ENCODE measurements at regions not wholly inside any gene's neighbourhood (a gene's known extent, or its start where the extent isn't known, plus 50 kb on each side); places are given as distances from the start of the nearest gene placed in this dataset.

GRCh38 chr13:90020536-90021070 is 1326.9 kb upstream of the MIR17HG start:
- DNase-seq (ENCODE audit: low read depth, low spot score) (no peak), ATAC-seq (no peak)
- Histone ChIP-seq H3K79me2 (ENCODE audit: insufficient read depth, low read length) (no peaks in the 10 kb centered on the region), H3K9me3 (ENCODE audit: control insufficient read depth in 1 of 2, insufficient read depth in 1 of 2, low read depth in 1 of 2, low read length in 2 of 2) (no peaks in the 10 kb centered on the region; a peak in 3 of 4 replicates), H3K4me3 (replicated peaks in 1 of 2; ENCODE audit: low read depth in 1 of 2, low read length in 2 of 2) (no peak overlapping the region), H3K9ac (ENCODE audit: low read length) (no peak overlapping the region), H3K27ac (ENCODE audit: low read depth, low read length) (no peak overlapping the region), H4K20me1 (ENCODE audit: insufficient read depth) (no peaks in the 10 kb centered on the region), H3K9me2 (ENCODE audit: insufficient read depth) (no peaks in the 10 kb centered on the region), H3K36me3 (ENCODE audit: control insufficient read depth in 1 of 2, insufficient read depth in 2 of 2, low read length in 2 of 2) (no peaks in the 10 kb centered on the region), H3K27me3 (ENCODE audit: insufficient read depth, low read length) (no peaks in the 10 kb centered on the region), H3K4me1 (ENCODE audit: control insufficient read depth in 1 of 2, insufficient read depth in 2 of 2, low read length in 2 of 2) (no peaks in the 10 kb centered on the region), H3K4me2 (ENCODE audit: low read length) (no peak overlapping the region), H2AFZ (ENCODE audit: low read depth, low read length, poor library complexity, severe bottlenecking) (no peak overlapping the region)
- CTCF ChIA-PET: no interaction called here
- POLR2A ChIA-PET: no interaction called here
- BruUV-seq (replicated peaks): no TSS peak
- intact Hi-C loops (cut with micrococcal nuclease): no loop called here
- RAD21 ChIA-PET (ENCODE audit: low non-redundant PET in 1 of 2, low total read pairs in 2 of 2, uncharacterized antibody in 2 of 2, unreplicated experiment in 2 of 2): no interaction called here
- TF ChIP-seq, protein P1, sequence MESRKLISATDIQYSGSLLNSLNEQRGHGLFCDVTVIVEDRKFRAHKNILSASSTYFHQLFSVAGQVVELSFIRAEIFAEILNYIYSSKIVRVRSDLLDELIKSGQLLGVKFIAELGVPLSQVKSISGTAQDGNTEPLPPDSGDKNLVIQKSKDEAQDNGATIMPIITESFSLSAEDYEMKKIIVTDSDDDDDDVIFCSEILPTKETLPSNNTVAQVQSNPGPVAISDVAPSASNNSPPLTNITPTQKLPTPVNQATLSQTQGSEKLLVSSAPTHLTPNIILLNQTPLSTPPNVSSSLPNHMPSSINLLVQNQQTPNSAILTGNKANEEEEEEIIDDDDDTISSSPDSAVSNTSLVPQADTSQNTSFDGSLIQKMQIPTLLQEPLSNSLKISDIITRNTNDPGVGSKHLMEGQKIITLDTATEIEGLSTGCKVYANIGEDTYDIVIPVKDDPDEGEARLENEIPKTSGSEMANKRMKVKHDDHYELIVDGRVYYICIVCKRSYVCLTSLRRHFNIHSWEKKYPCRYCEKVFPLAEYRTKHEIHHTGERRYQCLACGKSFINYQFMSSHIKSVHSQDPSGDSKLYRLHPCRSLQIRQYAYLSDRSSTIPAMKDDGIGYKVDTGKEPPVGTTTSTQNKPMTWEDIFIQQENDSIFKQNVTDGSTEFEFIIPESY (IDR thresholded peaks at IDR 0.05; ENCODE audit: extremely low read depth, insufficient replicate concordance, low read length): no peak
- TF ChIP-seq EZH2phosphoT487 (IDR thresholded peaks at IDR 0.05; ENCODE audit: borderline replicate concordance) (no peak), TCF7L2 (IDR thresholded peaks at IDR 0.05; ENCODE audit: borderline replicate concordance, extremely low read depth, insufficient read depth, insufficient read length) (no peak), CEBPB (IDR thresholded peaks at IDR 0.05; ENCODE audit: low read depth) (no peak), MAX (IDR thresholded peaks at IDR 0.05) (no peak), POLR2A (IDR thresholded peaks at IDR 0.05; ENCODE audit: borderline replicate concordance, extremely low read depth, insufficient read depth, insufficient read length) (no peak), EGR1 (IDR thresholded peaks at IDR 0.05; ENCODE audit: low read depth) (no peak), POLR2AphosphoS5 (IDR thresholded peaks at IDR 0.05; ENCODE audit: low read depth, low read length) (no peak), RAD21 (IDR thresholded peaks at IDR 0.05; ENCODE audit: low read depth) (no peak), ELF1 (IDR thresholded peaks at IDR 0.05; ENCODE audit: borderline replicate concordance, low read depth) (no peak), SRF (IDR thresholded peaks at IDR 0.05; ENCODE audit: low read depth) (no peak), SIN3A (IDR thresholded peaks at IDR 0.05; ENCODE audit: low read depth) (no peak), CBX3 (IDR thresholded peaks at IDR 0.05; ENCODE audit: low read depth) (no peak)
- TF ChIP-seq, protein P2, sequence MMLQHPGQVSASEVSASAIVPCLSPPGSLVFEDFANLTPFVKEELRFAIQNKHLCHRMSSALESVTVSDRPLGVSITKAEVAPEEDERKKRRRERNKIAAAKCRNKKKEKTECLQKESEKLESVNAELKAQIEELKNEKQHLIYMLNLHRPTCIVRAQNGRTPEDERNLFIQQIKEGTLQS (IDR thresholded peaks at IDR 0.05): no peak
- TF ChIP-seq, protein P3, sequence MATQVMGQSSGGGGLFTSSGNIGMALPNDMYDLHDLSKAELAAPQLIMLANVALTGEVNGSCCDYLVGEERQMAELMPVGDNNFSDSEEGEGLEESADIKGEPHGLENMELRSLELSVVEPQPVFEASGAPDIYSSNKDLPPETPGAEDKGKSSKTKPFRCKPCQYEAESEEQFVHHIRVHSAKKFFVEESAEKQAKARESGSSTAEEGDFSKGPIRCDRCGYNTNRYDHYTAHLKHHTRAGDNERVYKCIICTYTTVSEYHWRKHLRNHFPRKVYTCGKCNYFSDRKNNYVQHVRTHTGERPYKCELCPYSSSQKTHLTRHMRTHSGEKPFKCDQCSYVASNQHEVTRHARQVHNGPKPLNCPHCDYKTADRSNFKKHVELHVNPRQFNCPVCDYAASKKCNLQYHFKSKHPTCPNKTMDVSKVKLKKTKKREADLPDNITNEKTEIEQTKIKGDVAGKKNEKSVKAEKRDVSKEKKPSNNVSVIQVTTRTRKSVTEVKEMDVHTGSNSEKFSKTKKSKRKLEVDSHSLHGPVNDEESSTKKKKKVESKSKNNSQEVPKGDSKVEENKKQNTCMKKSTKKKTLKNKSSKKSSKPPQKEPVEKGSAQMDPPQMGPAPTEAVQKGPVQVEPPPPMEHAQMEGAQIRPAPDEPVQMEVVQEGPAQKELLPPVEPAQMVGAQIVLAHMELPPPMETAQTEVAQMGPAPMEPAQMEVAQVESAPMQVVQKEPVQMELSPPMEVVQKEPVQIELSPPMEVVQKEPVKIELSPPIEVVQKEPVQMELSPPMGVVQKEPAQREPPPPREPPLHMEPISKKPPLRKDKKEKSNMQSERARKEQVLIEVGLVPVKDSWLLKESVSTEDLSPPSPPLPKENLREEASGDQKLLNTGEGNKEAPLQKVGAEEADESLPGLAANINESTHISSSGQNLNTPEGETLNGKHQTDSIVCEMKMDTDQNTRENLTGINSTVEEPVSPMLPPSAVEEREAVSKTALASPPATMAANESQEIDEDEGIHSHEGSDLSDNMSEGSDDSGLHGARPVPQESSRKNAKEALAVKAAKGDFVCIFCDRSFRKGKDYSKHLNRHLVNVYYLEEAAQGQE (IDR thresholded peaks at IDR 0.05; ENCODE audit: low read depth): no peak

Measured in HCT116 (cell line).